Liver (tissue), 8 donors: ENCODE measurements at regions not wholly inside any gene's neighbourhood (a gene's known extent, or its start where the extent isn't known, plus 50 kb on each side); places are given as distances from the start of the nearest gene placed in this dataset.

Experiments
- DNase-seq: peaks from one replicate; pipeline ENCODE4 v3.0.0-alpha.2; 2017; ENCODE audit warnings: low spot score
- H3K27ac ChIP-seq, 2 donors: one replicate each; pipeline ENCODE4 v1.7.0; 2013; ENCODE audit warnings: inconsistent platforms in 2 of 2, low read length in 2 of 2, control low read depth in 1 of 2, low read depth in 1 of 2, mild to moderate bottlenecking in 1 of 2
- H3K27me3 ChIP-seq, 4 donors: one replicate each; pipeline versions ENCODE4 v1.6.1 to v1.7.0; 2013; ENCODE audit warnings: low read length in 3 of 4, inconsistent platforms in 1 of 4, mild to moderate bottlenecking in 1 of 4, moderate library complexity in 1 of 4; ENCODE audit not compliant: control insufficient read depth in 4 of 4, insufficient read depth in 4 of 4
- H3K36me3 ChIP-seq, 4 donors: one replicate each; pipeline versions ENCODE4 v1.6.1 to v1.7.0; 2013; ENCODE audit warnings: low read length in 3 of 4, mild to moderate bottlenecking in 3 of 4, low read depth in 1 of 4, moderate library complexity in 1 of 4; ENCODE audit not compliant: control insufficient read depth in 4 of 4, insufficient read depth in 3 of 4
- H3K4me1 ChIP-seq, 4 donors: one replicate each; pipeline versions ENCODE4 v1.6.1 to v1.7.0; 2013; ENCODE audit warnings: low read length in 3 of 4, mild to moderate bottlenecking in 3 of 4, moderate library complexity in 1 of 4; ENCODE audit not compliant: control insufficient read depth in 4 of 4, insufficient read depth in 4 of 4
- H3K4me3 ChIP-seq, 3 donors: one replicate each; pipeline versions ENCODE4 v1.6.1 to v1.7.0; 2013; ENCODE audit warnings: low read length in 3 of 3, control low read depth in 1 of 3, low read depth in 1 of 3, mild to moderate bottlenecking in 1 of 3
- H3K9ac ChIP-seq, 2 donors: one replicate each; pipeline ENCODE4 v1.7.0; 2013; ENCODE audit warnings: low read length in 2 of 2, mild to moderate bottlenecking in 2 of 2, moderate library complexity in 2 of 2, control low read depth in 1 of 2, low read depth in 1 of 2
- H3K9me3 ChIP-seq, 4 donors: one replicate each; pipeline versions ENCODE4 v1.6.1 to v1.7.0; 2013; ENCODE audit warnings: low read length in 3 of 4; ENCODE audit not compliant: control insufficient read depth in 4 of 4
- EGR1 ChIP-seq, 2 donors: IDR thresholded peaks; 2 replicates each; pipeline ENCODE4 v1.6.1; 2016 to 2018; ENCODE audit warnings: antibody characterized with exemption in 2 of 2, low read depth in 2 of 2
- FOXA1 ChIP-seq: IDR thresholded peaks from 2 replicates; pipeline ENCODE4 v1.6.1; 2016; ENCODE audit warnings: antibody characterized with exemption
- FOXA2 ChIP-seq: IDR thresholded peaks from 2 replicates; pipeline ENCODE4 v1.6.1; 2016; ENCODE audit warnings: antibody characterized with exemption
- GABPA ChIP-seq, 2 donors: IDR thresholded peaks in 1 of 2; conservative IDR thresholded peaks in 1 of 2; 2 replicates each; pipeline ENCODE4 v1.6.1; 2016; ENCODE audit warnings: antibody characterized with exemption in 2 of 2, mild to moderate bottlenecking in 1 of 2, moderate library complexity in 1 of 2
- HNF4A ChIP-seq, 2 donors: conservative IDR thresholded peaks; 2 replicates each; pipeline ENCODE4 v1.6.1; 2016; ENCODE audit warnings: antibody characterized with exemption in 2 of 2, mild to moderate bottlenecking in 2 of 2
- HNF4G ChIP-seq: IDR thresholded peaks from 2 replicates; pipeline ENCODE4 v1.6.1; 2016; ENCODE audit warnings: antibody characterized with exemption
- JUND ChIP-seq, 2 donors: IDR thresholded peaks; 2 replicates each; pipeline ENCODE4 v1.6.1; 2016; ENCODE audit warnings: antibody characterized with exemption in 2 of 2
- NR2F2 ChIP-seq: IDR thresholded peaks from 2 replicates; pipeline ENCODE4 v1.6.1; 2016; ENCODE audit warnings: antibody characterized with exemption
- RAD21 ChIP-seq, 2 donors: IDR thresholded peaks; 2 replicates each; pipeline ENCODE4 v1.6.1; 2016; ENCODE audit warnings: antibody characterized with exemption in 2 of 2, mild to moderate bottlenecking in 2 of 2
- RXRA ChIP-seq, 2 donors: IDR thresholded peaks; 2 replicates each; pipeline ENCODE4 v1.6.1; 2017 to 2018; ENCODE audit warnings: antibody characterized with exemption in 2 of 2, mild to moderate bottlenecking in 1 of 2
- SP1 ChIP-seq: IDR thresholded peaks from 2 replicates; pipeline ENCODE4 v1.6.1; 2018; ENCODE audit warnings: antibody characterized with exemption, mild to moderate bottlenecking
- TAF1 ChIP-seq: conservative IDR thresholded peaks from 2 replicates; pipeline ENCODE4 v1.6.1; 2016; ENCODE audit warnings: antibody characterized with exemption, mild to moderate bottlenecking
- YY1 ChIP-seq: IDR thresholded peaks from 2 replicates; pipeline ENCODE4 v1.6.1; 2016; ENCODE audit warnings: antibody characterized with exemption, mild to moderate bottlenecking
- WGBS: extraction: QIAGEN DNeasy Blood & Tissue Kit; methylation state at CpG from one replicate; pipeline ENCODE4 v1.1.7; 2013; 5-methylcytosine and 5-hydroxymethylcytosine counted together
- TF ChIP-seq, protein P1 (sequence below): IDR thresholded peaks from 2 replicates; pipeline ENCODE4 v1.6.1; 2016; ENCODE audit warnings: antibody characterized with exemption
- TF ChIP-seq, protein P2 (sequence below): fragments of 150-350 bp; IDR thresholded peaks from 2 replicates; pipeline ENCODE4 v1.5.1; 2017; ENCODE audit warnings: improper control_type of control experiment, low read depth, low read length; ENCODE audit not compliant: missing input control
- TF ChIP-seq, protein P3 (sequence below): IDR thresholded peaks from 2 replicates; pipeline ENCODE4 v1.6.1; 2016; ENCODE audit warnings: antibody characterized with exemption
- TF ChIP-seq, protein P4 (sequence below): IDR thresholded peaks from 2 replicates; pipeline ENCODE4 v1.6.1; 2016; ENCODE audit warnings: antibody characterized with exemption, mild to moderate bottlenecking
- TF ChIP-seq, protein P5 (sequence below): IDR thresholded peaks from 2 replicates; pipeline ENCODE4 v1.6.1; 2016; ENCODE audit warnings: antibody characterized with exemption
- donor health status: healthy.
- donor health status: healthy.
- donor health status: healthy.
- donor health status: healthy.
- donor health status: healthy.

GRCh38 chr9:95574176-95574575 lies 57.4 kb upstream of the PTCH1 start:
- WGBS = 57% methylated on average over 16 of the region's 16 CpGs

GRCh38 chr9:95573463-95573862 lies 56.7 kb upstream of the PTCH1 start:
- WGBS = 71% methylated on average over 8 of the region's 8 CpGs
- no peak for TF ChIP-seq YY1
- TF ChIP-seq, protein P1, sequence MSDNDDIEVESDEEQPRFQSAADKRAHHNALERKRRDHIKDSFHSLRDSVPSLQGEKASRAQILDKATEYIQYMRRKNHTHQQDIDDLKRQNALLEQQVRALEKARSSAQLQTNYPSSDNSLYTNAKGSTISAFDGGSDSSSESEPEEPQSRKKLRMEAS = no peak
- TF ChIP-seq FOXA2 = no peak
- TF ChIP-seq EGR1 (IDR thresholded peaks at IDR 0.05; ENCODE audit: low read depth in 2 of 2) = no peak
- TF ChIP-seq, protein P2, sequence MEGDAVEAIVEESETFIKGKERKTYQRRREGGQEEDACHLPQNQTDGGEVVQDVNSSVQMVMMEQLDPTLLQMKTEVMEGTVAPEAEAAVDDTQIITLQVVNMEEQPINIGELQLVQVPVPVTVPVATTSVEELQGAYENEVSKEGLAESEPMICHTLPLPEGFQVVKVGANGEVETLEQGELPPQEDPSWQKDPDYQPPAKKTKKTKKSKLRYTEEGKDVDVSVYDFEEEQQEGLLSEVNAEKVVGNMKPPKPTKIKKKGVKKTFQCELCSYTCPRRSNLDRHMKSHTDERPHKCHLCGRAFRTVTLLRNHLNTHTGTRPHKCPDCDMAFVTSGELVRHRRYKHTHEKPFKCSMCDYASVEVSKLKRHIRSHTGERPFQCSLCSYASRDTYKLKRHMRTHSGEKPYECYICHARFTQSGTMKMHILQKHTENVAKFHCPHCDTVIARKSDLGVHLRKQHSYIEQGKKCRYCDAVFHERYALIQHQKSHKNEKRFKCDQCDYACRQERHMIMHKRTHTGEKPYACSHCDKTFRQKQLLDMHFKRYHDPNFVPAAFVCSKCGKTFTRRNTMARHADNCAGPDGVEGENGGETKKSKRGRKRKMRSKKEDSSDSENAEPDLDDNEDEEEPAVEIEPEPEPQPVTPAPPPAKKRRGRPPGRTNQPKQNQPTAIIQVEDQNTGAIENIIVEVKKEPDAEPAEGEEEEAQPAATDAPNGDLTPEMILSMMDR = no peak
- TF ChIP-seq HNF4G = no peak
- TF ChIP-seq, protein P3, sequence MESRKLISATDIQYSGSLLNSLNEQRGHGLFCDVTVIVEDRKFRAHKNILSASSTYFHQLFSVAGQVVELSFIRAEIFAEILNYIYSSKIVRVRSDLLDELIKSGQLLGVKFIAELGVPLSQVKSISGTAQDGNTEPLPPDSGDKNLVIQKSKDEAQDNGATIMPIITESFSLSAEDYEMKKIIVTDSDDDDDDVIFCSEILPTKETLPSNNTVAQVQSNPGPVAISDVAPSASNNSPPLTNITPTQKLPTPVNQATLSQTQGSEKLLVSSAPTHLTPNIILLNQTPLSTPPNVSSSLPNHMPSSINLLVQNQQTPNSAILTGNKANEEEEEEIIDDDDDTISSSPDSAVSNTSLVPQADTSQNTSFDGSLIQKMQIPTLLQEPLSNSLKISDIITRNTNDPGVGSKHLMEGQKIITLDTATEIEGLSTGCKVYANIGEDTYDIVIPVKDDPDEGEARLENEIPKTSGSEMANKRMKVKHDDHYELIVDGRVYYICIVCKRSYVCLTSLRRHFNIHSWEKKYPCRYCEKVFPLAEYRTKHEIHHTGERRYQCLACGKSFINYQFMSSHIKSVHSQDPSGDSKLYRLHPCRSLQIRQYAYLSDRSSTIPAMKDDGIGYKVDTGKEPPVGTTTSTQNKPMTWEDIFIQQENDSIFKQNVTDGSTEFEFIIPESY = no peak
- TF ChIP-seq TAF1 = no peak

More at GRCh38 chr9:95574176-95574575, 57.4 kb upstream of the PTCH1 start:
- H3K36me3 ChIP-seq = no peaks in the 10 kb centered on the region
- no peaks in the 10 kb centered on the region for H3K4me1 ChIP-seq
- no peak overlapping the region for H3K27ac ChIP-seq
- no peaks in the 10 kb centered on the region for H3K9me3 ChIP-seq
- TF ChIP-seq, protein P4, sequence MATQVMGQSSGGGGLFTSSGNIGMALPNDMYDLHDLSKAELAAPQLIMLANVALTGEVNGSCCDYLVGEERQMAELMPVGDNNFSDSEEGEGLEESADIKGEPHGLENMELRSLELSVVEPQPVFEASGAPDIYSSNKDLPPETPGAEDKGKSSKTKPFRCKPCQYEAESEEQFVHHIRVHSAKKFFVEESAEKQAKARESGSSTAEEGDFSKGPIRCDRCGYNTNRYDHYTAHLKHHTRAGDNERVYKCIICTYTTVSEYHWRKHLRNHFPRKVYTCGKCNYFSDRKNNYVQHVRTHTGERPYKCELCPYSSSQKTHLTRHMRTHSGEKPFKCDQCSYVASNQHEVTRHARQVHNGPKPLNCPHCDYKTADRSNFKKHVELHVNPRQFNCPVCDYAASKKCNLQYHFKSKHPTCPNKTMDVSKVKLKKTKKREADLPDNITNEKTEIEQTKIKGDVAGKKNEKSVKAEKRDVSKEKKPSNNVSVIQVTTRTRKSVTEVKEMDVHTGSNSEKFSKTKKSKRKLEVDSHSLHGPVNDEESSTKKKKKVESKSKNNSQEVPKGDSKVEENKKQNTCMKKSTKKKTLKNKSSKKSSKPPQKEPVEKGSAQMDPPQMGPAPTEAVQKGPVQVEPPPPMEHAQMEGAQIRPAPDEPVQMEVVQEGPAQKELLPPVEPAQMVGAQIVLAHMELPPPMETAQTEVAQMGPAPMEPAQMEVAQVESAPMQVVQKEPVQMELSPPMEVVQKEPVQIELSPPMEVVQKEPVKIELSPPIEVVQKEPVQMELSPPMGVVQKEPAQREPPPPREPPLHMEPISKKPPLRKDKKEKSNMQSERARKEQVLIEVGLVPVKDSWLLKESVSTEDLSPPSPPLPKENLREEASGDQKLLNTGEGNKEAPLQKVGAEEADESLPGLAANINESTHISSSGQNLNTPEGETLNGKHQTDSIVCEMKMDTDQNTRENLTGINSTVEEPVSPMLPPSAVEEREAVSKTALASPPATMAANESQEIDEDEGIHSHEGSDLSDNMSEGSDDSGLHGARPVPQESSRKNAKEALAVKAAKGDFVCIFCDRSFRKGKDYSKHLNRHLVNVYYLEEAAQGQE = no peak
- TF ChIP-seq, protein P2 = no peak
- TF ChIP-seq, protein P5, sequence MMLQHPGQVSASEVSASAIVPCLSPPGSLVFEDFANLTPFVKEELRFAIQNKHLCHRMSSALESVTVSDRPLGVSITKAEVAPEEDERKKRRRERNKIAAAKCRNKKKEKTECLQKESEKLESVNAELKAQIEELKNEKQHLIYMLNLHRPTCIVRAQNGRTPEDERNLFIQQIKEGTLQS = no peak
- no peak for TF ChIP-seq RXRA (IDR thresholded peaks at IDR 0.05)
- no peak for TF ChIP-seq EGR1 (IDR thresholded peaks at IDR 0.05; ENCODE audit: low read depth in 2 of 2)
- no peak for TF ChIP-seq HNF4A (conservative IDR thresholded peaks at IDR 0.05)
- no peak for TF ChIP-seq FOXA2
- TF ChIP-seq, protein P1 = no peak
- no peak for TF ChIP-seq RAD21 (IDR thresholded peaks at IDR 0.05)
- no peak for TF ChIP-seq FOXA1
- no peak for TF ChIP-seq GABPA (IDR thresholded peaks at IDR 0.05 in 1 of 2, conservative IDR thresholded peaks at IDR 0.05 in 1 of 2)
- no peak for TF ChIP-seq JUND (IDR thresholded peaks at IDR 0.05)
- TF ChIP-seq HNF4G = no peak
- no peak for TF ChIP-seq NR2F2
- TF ChIP-seq TAF1 = no peak
- TF ChIP-seq SP1 = no peak
- TF ChIP-seq YY1 = no peak
- H3K4me3 ChIP-seq = no peak overlapping the region
- H3K9ac ChIP-seq = no peak overlapping the region
- H3K27me3 ChIP-seq = peaks cover 0 to 7% (median 0%) of the 10 kb centered on the region in 4 donors
- DNase-seq = no peak

More at GRCh38 chr9:95573463-95573862, 56.7 kb upstream of the PTCH1 start:
- no peak for DNase-seq
- H3K9me3 ChIP-seq = no peaks in the 10 kb centered on the region
- no peak overlapping the region for H3K9ac ChIP-seq
- no peaks in the 10 kb centered on the region for H3K36me3 ChIP-seq
- peaks cover 0 to 7% (median 0%) of the 10 kb centered on the region in 4 donors for H3K27me3 ChIP-seq
- H3K27ac ChIP-seq = no peak overlapping the region
- H3K4me1 ChIP-seq = no peaks in the 10 kb centered on the region
- H3K4me3 ChIP-seq = no peak overlapping the region
